ENCODE measurements at regions not wholly inside any gene's neighbourhood (a gene's known extent, or its start where the extent isn't known, plus 50 kb on each side); places are given as distances from the start of the nearest gene placed in this dataset.
"Not testable (repeated sequence)": the region's sequence is repeated elsewhere in the genome, so short reads cannot be mapped to it uniquely, and the experiment has no call there.

DNA sequence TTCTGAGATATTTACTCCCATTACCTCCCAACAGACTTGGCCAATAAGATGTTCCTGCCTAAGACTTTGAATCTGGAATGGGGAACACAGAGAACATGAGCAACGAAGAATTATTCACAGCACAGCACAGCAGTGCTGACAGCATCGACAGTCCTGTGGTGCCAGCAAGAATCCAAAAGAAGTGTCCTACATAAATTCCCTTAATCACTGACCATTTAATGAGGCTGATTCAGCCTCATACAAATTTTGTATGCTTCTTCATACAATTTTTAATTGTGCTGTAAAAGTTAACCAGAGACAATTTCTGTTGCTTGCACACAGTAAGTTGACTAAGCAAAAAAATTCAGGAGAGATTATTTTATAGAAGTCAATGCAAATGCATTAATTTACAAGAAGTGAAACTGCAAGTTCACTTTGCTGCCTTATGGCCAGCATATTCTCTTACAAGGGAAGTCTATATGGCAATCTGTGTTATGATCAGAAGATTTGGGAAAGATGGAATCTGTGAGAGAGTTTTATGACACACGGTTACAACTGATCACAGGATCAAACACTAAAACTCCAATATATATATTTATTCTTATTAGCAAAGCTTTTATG, 855.9 kb downstream of the LTN1 start:
- in situ Hi-C loops (cut with HindIII; ENCODE audit: low pct_ligation_motif_present, low pct_unique_long_range_greater_than_20kb, low sequenced_read_pairs) = no loop called here
- DNase-seq = no peak

DNA sequence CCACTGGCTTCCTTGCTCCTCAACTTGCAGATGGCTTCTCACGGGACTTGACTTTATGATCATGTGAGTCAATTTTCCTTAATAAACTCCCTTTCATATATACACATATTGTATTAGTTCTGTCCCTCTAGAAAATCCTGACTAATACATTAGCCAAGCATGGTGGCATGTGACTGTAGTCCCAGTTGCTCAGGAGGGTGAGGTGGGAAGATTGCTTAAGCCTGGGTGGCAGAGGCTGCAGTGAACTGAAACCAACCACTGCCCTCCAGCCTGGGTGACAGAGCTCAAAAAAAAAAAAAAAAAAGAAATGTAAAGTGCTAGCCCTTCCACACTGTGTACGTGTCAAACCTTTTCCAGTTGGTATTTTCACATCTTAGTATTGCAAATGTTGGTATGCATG, 857.0 kb downstream of the LTN1 start:
- in situ Hi-C loops (cut with HindIII; ENCODE audit: low pct_ligation_motif_present, low pct_unique_long_range_greater_than_20kb, low sequenced_read_pairs) = no loop called here
- DNase-seq = no peak

DNA sequence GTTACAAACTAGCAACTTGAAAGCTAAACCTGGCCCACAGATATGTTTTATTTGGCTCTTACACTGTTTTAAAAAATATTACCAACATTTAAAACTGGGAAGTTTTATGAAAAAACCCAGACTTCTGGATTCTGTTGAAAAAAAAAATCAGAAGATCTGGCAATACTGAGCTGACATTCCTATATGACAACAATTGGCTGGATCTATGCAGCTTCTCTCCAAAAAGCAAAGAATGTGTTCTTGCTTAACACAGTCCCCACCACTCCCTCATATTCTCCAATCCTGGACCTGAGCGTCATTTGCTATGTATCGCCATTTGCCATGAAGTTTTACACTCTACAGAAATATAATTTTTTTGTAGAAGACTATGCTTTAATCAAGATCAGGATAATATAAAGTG, 859.6 kb downstream of the LTN1 start:
- in situ Hi-C loops (cut with HindIII; ENCODE audit: low pct_ligation_motif_present, low pct_unique_long_range_greater_than_20kb, low sequenced_read_pairs) = no loop called here
- DNase-seq = no peak

DNA sequence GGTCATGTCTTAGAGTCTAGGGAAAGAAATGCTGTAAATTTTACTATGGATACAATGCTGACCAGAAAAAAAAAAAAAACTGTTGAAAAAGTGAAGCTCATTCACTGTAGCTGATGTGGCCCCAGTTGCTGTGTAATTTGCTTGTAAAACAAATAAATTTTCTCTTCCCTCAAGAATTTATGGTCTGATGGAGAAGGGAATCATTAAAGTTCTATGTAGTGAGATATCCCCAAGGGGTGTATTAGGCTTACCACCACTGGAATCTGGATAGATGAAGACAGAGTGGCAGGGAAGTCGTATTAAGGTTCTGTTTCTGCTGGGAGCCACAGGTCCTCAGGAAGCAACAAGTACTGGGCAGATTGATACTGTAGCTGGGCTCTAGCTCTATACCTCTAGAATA, 860.0 kb downstream of the LTN1 start:
- in situ Hi-C loops (cut with HindIII; ENCODE audit: low pct_ligation_motif_present, low pct_unique_long_range_greater_than_20kb, low sequenced_read_pairs) = no loop called here
- DNase-seq = no peak

DNA sequence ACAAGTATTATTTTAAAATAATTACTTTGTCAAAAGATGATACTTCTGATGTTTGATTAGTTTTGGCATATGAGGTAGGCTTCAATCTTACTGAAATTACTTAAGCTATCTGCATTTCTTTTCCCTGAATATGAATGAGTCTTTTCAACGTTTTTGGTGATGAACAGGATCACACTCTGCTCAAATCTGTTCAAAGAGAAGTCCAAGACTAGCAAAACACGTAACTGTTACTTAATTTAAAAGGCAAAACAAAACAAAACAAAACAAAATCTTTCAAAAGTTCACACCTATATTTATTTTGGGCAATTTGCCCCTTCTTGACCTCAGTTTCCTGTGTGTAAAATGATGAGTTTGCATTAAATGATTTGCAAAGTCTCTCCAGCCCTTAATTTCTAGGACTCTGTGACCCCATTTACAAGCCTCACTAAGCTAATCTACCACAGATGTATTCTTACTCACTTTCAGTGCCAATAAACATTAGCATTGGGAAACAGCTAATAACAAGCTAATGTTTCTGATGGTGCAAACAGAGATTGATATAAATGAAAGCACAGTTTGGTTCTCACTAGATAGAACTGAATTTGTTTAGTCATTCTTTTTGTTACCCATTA, 865.4 kb downstream of the LTN1 start:
- in situ Hi-C loops (cut with HindIII; ENCODE audit: low pct_ligation_motif_present, low pct_unique_long_range_greater_than_20kb, low sequenced_read_pairs) = no loop called here
- DNase-seq = no peak

DNA sequence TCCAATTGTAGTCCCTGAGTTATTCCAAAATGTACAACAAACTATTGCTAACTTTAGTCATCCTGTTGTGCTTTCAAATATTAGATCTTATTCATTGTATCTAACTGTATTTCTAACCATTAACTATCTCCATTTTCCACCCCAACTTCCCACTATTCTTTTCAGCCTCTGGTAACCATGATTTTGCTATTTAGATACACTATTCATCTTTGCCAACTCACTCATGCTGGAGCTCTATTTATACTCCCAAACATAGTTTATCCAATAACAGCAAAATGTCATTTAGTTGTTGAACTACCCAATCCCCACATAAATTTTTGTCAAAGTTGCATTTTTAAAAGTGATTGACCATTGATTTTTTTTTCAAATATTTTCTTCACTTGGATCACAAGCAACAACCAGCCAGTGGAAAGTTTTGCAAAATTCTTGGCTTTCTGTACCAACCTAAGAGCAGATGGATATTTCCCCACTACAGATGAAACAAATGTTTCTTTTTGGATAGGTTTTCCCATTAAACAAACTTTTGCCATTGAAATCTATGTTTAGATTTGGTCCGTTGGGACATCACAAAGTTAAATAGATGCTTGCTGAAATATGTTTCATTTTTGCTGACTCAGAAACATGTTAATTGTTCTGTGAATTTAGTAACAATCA, 866.0 kb downstream of the LTN1 start:
- no peak for DNase-seq
- in situ Hi-C loops (cut with HindIII; ENCODE audit: low pct_ligation_motif_present, low pct_unique_long_range_greater_than_20kb, low sequenced_read_pairs) = no loop called here

DNA sequence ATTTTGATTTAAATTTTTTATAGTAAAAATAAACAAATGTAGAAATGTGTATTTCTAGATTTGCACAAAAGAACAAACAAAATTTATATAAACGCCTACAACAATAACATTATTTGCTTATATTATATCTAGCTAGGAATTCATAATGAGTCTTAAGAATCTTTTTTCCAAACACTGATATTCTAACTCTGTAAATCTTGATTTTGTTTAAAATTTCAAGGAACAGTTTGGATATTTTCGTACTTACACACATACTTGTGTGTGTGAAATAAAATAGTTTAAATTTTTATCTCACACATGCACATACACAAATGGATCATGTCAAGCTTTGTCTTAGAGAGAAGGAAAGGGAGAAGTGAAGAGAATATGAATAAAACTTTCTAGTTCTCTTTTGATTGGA, 868.1 kb downstream of the LTN1 start:
- no peak for DNase-seq
- in situ Hi-C loops (cut with HindIII; ENCODE audit: low pct_ligation_motif_present, low pct_unique_long_range_greater_than_20kb, low sequenced_read_pairs) = no loop called here

DNA sequence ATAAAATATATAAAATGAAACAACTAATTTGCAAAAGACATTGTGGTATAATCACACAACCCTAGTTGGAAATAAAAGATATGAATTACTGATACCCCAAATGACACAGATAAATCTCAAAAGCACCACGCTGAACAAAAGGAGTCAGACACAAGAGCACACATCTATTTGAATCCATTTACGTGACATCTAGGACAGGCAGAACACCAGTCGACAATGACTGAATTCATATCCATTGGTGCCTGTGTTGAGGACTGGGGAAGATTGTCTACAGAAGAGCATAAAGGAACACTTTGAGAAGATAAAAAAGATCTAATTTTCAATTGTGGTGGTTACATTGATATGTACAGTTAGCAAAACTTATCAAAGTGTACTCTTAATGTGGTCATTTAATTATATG, 874.1 kb downstream of the LTN1 start:
- DNase-seq = no peak
- in situ Hi-C loops (cut with HindIII; ENCODE audit: low pct_ligation_motif_present, low pct_unique_long_range_greater_than_20kb, low sequenced_read_pairs) = no loop called here

DNA sequence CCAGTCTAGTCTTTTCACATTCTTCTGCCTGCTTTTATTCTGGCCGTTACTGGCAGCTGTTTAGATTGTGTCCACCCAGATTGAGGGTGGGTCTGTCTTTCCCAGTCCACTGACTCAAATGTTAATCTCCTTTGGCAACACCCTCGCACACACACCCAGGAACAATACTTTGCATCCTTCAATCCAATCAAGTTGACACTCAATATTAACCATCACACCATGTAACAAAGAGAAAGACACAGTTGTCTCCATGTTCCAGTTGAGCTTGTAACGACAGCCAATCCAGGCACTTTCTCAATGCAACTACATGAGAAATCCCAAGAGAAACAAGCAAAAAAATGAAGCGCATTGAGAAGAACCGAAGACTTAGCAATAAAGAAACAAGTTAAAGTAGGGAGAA, 877.7 kb downstream of the LTN1 start:
- in situ Hi-C loops (cut with HindIII; ENCODE audit: low pct_ligation_motif_present, low pct_unique_long_range_greater_than_20kb, low sequenced_read_pairs); DNase-seq: not testable (repeated sequence)

DNA sequence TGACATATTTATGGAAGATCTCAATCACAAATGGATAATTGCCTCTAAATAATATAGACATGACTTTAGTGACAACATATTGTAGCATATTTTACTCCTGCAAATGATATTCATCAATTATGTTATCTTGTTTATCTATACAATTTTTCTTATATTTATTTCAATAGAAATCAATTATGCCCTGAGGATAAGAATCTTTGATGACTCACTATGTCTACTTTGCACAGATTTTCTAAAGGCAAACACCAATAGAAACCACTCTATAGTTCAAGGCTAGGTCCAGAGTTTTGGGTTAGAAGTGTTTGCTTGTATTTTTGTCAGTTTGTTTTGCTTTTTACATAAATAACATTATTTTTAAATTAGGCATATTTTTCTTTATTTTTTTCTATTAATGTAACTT, 879.0 kb downstream of the LTN1 start:
- no peak for DNase-seq
- in situ Hi-C loops (cut with HindIII; ENCODE audit: low pct_ligation_motif_present, low pct_unique_long_range_greater_than_20kb, low sequenced_read_pairs) = no loop called here

DNA sequence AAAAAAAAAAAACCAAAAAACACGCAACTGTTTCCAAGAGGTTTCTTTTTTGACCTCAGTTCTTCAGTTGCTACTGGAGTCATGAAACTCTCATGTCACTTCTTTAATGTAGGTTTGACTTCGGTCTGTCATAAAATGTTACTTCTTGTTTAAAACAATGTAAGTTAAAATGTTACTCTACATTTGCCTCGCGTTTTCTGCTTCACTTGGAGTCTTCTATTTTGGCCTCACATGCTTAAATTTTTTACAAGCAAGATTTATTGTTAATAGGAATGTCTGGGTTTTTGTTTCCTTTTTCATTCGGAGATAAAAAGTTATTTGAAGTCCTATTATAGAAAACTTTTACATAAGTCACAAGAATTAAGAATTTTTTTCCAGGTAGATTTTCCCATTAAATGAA, 880.2 kb downstream of the LTN1 start:
- in situ Hi-C loops (cut with HindIII; ENCODE audit: low pct_ligation_motif_present, low pct_unique_long_range_greater_than_20kb, low sequenced_read_pairs) = no loop called here
- no peak for DNase-seq

DNA sequence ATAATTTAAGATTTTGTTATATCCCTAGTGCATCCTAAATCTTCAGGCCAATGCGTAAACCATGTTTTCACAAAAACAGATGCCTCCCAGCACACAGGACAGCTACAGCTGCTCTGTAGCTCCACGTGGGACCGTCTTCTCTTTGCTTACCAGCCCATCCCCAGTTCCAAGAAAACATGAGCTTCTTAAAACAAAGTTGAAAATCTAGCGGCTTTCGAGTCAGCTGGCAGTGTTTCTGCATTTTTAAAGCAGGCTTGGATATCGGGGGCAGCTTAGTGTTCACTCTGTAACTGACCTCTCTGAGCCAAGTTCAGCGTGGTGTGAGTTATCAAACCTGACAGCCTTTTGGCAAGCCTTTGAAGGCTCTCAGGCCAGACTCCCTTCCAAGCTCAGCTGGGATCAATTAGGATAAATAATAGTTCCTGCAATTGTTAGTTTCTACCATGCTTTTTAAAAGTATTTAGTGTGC, 881.5 kb downstream of the LTN1 start:
- no peak for DNase-seq
- in situ Hi-C loops (cut with HindIII; ENCODE audit: low pct_ligation_motif_present, low pct_unique_long_range_greater_than_20kb, low sequenced_read_pairs) = no loop called here

DNA sequence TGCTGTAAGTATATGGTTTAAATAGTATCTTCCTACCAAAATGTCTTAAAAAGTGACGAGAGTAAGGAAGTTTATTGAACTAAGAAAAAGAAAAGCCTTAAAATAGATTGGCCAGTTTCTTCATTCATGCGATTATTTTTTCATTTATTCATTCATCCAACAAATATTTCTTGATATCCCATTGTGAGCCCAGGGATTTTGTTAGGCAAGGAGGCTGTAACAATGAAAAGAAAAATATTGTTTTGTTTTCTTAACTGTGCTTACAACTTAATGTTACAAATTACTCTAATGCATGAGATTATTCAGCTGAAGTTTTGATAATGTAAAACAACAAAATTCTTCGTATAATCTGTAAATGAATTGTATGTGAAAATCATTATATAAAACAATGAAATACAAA, 882.0 kb downstream of the LTN1 start:
- no peak for DNase-seq
- in situ Hi-C loops (cut with HindIII; ENCODE audit: low pct_ligation_motif_present, low pct_unique_long_range_greater_than_20kb, low sequenced_read_pairs) = no loop called here

DNA sequence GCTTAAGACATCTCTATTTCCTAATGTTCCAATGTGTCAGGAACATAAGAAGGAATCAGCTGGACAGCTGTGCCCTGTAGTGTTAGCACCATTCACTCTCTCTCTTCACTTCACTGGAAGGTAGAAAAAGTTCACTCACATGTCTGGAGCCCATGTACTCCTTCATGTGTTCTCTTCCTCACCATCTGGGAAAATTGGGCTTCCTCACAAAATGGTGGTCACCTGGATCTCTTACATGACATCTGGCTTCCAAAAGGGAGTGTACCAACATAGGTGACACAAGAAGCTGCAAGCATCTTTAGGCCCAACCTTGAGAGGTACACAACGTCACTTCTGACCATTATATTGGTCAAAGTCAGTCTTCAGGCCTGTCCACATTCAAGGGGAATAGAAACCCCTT, 882.6 kb downstream of the LTN1 start:
- DNase-seq = no peak
- in situ Hi-C loops (cut with HindIII; ENCODE audit: low pct_ligation_motif_present, low pct_unique_long_range_greater_than_20kb, low sequenced_read_pairs) = no loop called here

DNA sequence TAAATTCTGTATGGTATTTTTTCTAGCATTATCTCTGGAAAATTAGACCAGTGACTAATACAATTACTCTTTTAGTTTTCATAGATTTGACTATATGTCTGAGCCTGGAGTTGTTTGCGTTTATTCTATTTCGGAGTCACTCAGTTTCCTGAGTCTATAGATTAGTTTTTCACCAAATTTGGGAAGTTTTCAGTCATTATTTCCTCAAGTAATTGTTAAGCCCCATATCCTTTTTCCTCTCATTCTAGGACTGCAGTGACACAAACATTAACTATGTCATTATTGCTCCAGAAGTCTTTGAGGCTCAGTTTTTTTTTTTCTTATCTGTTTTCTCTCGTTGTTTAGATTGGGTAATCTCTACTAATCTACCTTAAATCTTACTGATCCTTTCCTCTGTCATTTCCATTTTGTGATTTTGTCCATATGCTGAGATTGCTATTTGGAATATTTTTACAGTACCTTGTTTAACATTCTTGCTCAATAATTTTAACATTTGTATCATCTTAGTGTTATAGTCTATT, 886.2 kb downstream of the LTN1 start:
- DNase-seq = no peak
- in situ Hi-C loops (cut with HindIII; ENCODE audit: low pct_ligation_motif_present, low pct_unique_long_range_greater_than_20kb, low sequenced_read_pairs) = no loop called here

DNA sequence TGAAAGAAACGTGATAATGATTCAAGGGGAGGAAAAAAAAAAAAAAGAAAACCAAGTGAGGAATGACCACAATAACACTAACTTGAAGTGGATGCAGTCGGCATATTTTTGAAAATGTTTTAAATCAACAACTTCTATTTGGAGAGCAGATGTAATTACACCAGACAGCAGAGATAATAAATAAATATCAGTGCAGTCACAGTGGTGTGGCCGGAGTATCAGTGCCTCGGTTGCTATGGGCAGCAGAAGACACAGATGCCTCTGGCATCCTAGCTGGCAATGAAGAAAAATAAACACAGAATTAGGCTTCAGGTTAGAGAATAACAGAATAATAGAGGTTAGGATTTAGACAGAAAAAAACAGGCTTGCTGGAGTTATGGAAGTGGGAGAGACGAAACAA, 888.3 kb downstream of the LTN1 start:
- DNase-seq = no peak
- in situ Hi-C loops (cut with HindIII; ENCODE audit: low pct_ligation_motif_present, low pct_unique_long_range_greater_than_20kb, low sequenced_read_pairs) = no loop called here

DNA sequence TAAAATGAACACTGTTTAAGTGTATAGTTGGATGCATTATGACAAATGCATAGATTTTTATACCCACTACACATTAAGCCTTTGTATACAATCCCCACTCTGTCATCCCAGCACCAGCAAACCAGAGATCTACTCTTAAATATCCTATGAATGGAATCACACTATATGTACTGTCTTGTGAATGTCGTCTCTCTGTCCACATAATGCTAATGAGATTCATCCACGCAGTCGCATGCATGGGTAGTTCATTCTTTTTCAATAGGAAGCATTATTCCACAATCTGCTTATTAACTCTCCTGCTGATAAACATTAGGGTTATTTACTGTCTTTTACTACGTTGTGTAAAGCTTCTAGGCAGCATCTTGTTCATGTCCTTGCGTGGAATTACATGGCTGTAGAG, 892.3 kb downstream of the LTN1 start:
- in situ Hi-C loops (cut with HindIII; ENCODE audit: low pct_ligation_motif_present, low pct_unique_long_range_greater_than_20kb, low sequenced_read_pairs) = no loop called here
- DNase-seq = no peak

DNA sequence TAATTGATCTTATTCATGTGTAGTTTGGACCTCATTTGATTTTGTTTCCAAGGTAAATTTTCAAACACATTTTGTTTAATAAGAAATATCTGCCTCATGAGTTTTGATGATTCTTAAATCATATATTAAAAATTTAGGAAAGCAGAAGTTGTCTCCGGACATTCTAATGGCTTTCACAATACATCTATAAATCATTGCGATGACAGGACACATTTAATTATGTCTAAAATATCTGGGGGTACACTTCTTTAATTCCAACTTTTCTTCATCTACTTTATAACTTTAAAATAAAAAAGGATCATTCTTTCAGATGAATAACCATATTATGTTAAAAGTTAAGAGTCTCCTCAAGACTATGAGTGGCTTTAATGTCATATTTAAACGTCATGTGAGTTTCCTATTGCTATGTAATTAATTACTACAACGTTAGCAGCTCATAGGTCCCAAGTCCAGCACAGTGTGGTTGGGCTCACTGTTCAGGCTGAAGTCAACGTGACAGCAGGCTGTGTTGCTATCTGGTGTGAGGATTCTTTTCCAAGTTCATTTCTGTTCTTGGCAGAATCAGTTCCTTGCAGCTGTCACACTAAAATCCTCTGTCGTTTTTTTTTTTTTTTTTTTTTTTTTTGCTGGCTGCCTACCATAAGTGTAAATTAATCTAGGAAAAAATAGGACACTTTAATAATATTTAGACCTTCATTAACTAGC, 893.5 kb downstream of the LTN1 start:
- DNase-seq = no peak

DNA sequence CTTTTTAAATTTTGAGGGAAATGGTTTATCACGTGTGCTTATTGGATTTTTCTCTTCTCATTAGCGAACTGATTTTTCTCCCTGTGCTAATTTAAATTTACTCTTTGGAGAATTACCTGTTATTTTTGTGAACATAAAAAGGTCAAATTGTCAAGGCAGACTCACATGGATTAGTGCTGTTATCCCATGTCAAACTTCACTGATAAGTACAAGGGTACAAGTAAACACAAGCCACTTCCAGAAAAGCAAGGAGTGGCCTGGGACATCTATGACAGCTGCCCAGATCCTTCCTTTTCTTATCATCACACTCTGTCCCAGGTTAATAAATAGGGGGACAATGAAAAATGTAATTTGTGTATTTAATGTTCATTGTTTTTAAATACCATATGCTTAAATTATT, 901.2 kb downstream of the LTN1 start:
- in situ Hi-C loops (cut with HindIII; ENCODE audit: low pct_ligation_motif_present, low pct_unique_long_range_greater_than_20kb, low sequenced_read_pairs) = no loop called here
- no peak for DNase-seq

More for the DNA sequence above, 893.5 kb downstream of the LTN1 start:
- in situ Hi-C loops (cut with HindIII; ENCODE audit: low pct_ligation_motif_present, low pct_unique_long_range_greater_than_20kb, low sequenced_read_pairs) = no loop called here
